RPMI7951 (cell line): ENCODE measurements at regions not wholly inside any gene's neighbourhood (a gene's known extent, or its start where the extent isn't known, plus 50 kb on each side); places are given as distances from the start of the nearest gene placed in this dataset.

Source experiments
- DNase-seq: peaks from one replicate; pipeline ENCODE4 v3.0.0-alpha.2; 2012; ENCODE audit warnings: low read depth

DNA sequence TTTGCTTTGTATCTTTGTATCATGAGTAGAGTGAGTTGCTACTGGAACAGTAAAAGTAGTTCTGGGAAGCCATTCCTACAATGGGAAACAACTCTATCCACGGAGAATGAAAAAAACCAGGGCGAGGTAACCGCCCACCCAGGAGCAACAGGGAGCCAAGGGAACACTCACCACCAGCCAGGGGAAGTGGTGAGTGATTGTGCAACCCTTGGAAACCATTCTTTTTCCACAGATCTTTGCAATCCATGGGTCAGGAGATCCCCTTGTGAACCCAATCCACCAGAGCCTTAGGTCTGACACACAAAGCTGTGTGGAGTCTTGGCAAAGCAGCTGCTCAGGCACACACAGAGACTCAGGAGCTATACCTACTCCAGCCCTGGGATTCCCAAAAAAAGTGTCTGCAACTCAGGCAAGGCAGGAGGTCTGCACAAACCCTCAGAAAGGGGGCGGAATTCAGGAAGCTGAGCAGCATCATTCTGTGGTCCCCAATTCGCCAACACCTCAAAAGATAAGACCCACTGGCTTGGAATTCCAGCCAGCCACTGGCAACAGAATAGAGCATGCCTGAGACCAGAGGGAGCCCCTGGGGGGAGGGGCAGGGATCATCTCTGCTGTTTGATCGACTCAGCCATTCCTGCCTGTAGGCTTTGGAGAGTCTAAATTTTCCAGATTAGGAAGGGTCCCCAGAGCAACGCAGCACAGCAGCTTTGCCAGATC lies 52.1 kb upstream of the PPFIA2 start:
- DNase-seq = peak; percentile 82

- DNase-seq = no peak
Observed at GRCh38 chr12:81809829-81810595, 50.9 kb upstream of the PPFIA2 start.

DNA sequence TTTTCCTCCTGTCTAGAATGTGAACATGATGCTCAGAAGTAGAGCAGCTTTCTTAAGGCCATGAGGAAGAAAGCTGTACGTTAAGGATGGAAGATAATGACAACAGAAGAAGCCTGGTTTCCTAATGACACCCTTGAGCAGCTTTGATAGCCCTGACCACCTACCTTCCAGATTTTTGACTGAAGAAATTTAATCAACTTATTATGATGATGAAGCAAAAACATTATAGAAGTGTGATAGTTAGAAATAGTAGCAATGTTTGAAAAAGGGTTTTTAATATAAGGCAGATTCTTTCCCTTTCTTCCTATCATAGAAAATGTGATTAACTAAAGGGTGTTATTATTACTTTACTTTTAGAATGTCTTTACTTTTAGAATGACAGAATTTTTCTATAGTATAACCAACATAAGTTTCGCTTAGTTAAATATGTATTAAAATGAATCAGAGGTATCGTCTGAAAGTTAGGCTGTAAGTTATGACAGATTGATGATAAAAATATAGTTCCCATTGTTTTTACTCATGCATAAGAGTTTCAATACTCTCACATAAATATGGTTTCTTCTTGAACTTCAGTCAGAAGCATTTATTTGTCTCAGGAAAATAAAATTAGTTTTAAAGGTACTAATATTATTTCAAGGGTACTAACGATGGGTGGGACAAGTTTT lies 50.1 kb upstream of the PPFIA2 start:
- no peak for DNase-seq
